GM19468 (cell line): ENCODE measurements at regions not wholly inside any gene's neighbourhood (a gene's known extent, or its start where the extent isn't known, plus 50 kb on each side); places are given as distances from the start of the nearest gene placed in this dataset.

Source experiments
- ATAC-seq: cut with Tn5 transposase; IDR thresholded peaks from one replicate; pipeline ENCODE4 v1.9.1; 2021; ENCODE audit warnings: mild to moderate bottlenecking, moderate library complexity, moderate number of reproducible peaks; ENCODE audit not compliant: unreplicated experiment; ENCODE audit errors: extremely low read depth

DNA sequence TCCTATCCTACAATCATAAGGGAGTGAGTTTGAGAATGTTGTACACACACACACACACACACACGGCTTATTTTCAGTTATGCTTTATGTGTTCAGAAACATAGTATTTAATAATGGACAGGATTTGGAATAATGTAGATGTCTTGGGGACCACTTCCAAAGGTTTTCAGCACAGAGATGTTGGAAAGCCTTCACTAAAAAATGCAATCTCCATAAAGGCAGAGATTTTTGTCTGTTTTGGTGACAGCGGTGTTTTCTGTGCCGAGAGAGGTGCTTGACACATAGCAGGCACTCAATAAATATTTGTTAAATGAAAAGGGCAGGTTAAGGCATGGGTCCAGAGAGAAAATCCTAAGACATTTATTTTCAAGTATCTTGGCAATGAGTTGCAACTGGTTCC, 428.2 kb upstream of the RGMA start:
- ATAC-seq, result no peak

DNA sequence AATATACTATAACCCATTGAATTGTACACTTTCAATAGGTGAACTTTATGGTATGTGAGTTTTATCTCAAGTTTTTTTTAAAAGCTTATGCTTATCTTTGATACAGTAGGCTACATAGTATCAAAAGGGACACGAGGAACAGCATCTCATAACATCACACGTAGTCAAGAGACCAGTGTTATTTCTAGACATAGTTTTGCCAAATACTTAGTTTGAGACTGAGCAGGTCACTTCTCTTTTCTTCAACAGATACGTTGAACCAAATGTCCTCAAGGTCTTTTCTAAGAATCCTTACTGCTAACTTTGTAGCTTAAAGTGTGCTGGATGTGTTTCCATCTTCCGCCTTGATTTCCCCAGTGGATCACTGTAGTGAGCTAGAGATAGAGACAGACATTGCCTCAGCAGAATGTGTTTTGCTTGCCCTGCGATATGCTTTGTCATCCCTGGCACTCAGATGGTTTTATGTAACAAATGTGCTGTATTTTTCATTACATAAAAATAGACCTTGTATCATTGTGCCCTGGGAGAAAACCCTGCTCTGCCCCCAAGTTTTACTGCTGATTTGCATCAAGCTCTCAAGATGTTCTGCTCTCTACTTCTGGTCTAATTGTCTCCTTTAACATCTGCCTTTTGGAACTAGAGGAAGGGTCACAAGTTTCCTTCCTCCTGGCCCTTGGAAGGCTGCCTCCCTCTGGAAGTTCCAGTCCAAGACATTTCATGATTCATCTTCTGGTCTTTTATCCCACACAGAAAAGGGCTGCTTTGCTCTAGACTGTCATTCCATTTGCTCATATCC, 426.4 kb upstream of the RGMA start:
- ATAC-seq, result no peak

DNA sequence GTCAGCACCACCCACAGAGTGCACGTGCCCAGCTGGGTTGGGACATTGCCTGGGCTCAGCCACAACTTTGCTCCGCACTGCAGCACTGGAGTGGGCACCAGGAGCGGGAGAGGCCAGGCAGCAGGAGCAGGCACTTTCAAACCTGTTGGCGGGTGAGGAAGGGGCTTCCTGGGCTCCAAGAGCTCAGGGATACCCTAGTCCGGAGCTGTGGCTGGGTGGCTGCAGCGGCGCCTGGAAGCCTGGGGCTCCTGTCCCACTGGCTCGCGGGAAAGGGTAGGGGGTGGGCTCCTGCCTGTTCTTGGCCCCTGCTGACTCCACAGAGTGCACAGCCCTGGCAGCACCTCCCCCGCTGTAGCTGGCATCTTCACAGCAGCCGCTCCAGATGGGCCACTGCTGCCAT, 417.6 kb upstream of the RGMA start:
- ATAC-seq, result no peak

GRCh38 chr15:93505506-93505905, 416.5 kb upstream of the RGMA start:
- ATAC-seq, result no peak

DNA sequence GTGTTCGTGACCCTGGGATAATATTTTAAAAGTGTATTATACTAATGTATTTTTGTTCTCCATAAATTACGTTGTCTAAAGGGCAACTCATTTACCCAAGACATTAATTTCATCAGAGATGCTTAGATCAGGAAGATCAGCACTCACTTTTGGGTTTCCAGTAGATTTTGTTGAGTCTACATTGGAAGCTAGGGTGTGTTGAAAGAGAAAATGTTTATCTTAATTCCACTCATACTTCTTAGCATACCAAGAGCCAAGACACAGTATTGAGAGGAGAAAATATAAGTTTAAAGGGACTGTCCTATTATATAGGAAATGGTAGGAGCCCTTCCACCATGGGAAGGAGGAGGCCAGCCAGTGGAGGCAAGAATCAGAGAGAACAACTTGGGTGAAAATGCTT, 412.9 kb upstream of the RGMA start:
- no peak for ATAC-seq

DNA sequence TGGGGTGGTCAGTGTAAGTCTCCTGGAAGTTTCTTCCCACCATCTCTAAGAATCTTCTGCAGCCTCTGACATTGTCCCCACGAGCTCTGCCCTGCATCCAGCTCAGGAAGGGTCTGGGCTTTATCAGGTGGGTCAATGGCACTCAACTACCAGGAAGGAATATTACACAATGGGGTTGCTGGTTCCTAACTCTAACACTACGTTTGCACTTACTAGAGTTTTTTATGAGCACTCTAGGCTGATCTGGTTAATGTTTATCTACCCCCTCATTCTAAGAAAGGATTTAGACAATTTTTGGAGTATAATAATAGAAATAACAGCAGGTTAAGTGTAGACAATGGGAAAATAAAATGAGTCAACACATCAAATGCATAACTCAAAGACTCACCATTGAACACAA, 411.1 kb upstream of the RGMA start:
- no peak for ATAC-seq

- ATAC-seq, result no peak
Measured at GRCh38 chr15:93497291-93497690, 408.3 kb upstream of the RGMA start.

- ATAC-seq, result no peak
Measured at GRCh38 chr15:93496888-93497287, 407.9 kb upstream of the RGMA start.

DNA sequence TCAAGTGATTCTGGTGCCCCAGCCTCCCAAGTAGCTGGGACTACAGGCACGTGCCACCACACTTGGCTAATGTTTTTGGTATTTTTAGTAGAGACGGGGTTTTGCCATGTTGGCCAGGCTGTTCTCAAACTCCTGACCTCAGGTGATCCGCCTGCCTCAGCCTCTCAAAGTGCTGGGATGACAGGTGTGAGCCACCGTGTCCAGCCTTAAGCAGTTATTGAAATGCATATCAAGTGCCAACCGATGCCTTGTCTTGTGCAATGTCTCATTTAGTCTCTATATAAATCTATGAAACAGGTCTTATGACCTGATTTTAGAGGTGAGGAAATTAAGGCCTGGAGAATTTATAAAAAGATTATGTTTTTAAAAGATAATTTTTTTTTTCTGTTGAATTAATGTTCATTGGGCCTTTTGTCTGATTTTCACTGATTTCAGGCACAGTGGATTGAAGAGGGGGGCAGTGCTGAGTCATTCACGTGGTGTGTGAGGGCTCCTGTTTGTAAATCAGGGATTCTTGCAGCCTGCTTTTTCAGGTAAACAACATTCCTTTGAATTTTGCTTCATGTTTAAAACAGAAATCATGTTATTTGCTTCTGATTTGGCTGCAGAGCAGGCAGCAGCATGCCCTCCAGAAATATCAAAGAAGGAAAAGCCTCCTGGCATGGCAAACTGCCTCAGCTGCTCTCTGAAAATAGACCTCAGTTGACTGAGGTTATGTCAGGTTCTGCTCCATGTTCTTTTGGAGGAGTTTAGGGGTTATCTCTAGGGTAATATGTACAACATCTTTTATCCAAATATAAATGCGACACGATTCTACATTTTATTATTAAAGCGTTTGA, 407.0 kb upstream of the RGMA start:
- ATAC-seq, result no peak

GRCh38 chr15:93493172-93493571, 404.2 kb upstream of the RGMA start:
- no peak for ATAC-seq

- ATAC-seq, result no peak
Measured at GRCh38 chr15:93491291-93491690, 402.3 kb upstream of the RGMA start.

- no peak for ATAC-seq
Measured at GRCh38 chr15:93488296-93488713, 399.3 kb upstream of the RGMA start.

- no peak for ATAC-seq
Measured at GRCh38 chr15:93486407-93487117, 397.6 kb upstream of the RGMA start.

- ATAC-seq, result no peak
Measured at GRCh38 chr15:93485438-93486327, 396.7 kb upstream of the RGMA start.

GRCh38 chr15:93483923-93484322, 394.9 kb upstream of the RGMA start:
- ATAC-seq, result no peak

DNA sequence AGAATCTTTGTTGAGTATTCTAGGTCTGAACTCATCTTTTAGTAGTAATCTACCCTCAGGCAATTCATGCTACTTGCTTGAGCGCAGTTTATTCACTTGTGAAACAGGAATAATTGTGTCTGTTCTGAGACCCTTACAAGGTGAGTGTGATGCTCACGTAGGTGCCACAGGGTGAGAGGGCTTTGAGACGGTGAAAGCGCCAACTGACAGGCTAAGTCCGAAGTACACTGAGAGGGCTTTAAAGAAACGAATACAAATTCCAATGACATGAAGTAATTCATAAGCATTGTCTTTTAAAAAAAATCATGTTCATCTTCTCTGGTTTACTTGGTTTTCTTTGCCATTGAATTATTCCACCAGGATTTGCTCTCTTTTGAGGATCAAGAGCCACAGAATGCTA, 393.7 kb upstream of the RGMA start:
- ATAC-seq, result no peak

DNA sequence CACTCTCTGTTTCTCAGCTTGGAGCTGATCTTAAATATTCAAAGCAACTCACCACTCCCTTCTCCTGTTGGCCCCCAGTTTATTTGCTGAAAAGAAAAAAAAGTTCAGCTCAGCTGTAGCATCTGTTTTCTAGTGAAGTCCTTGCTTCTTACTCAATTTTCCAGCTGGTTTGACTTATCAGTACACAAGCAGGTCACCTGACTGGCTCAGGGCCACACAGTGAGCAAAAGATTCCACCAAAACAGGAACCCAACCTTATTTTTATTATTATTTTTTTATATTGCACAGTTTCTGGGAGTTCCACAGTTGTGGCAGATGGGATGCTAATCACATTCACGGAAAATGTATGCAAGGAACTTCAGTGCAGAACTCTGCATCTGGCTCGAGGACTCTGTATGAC, 390.7 kb upstream of the RGMA start:
- ATAC-seq, result no peak

GRCh38 chr15:93478947-93479346, 389.9 kb upstream of the RGMA start:
- no peak for ATAC-seq

- ATAC-seq, result no peak
Measured at GRCh38 chr15:93477721-93478120, 388.7 kb upstream of the RGMA start.

GRCh38 chr15:93477188-93477587, 388.2 kb upstream of the RGMA start:
- ATAC-seq, result no peak
